Transverse colon (tissue), 4 donors: ENCODE measurements at regions not wholly inside any gene's neighbourhood (a gene's known extent, or its start where the extent isn't known, plus 50 kb on each side); places are given as distances from the start of the nearest gene placed in this dataset.

Source experiments
- DNase-seq: peaks from one replicate; pipeline ENCODE4 v3.0.0-alpha.2; 2019
- H3K27ac ChIP-seq, 4 donors: fragments of 200-600 bp; sonication (generic); 2 replicates each; pipeline ENCODE4 v1.5.1; 2016 to 2018; ENCODE audit warnings: inconsistent platforms in 4 of 4
- H3K27me3 ChIP-seq: fragments of 200-600 bp; sonication (generic); 2 replicates; pipeline ENCODE4 v1.5.1; 2017; ENCODE audit warnings: inconsistent platforms
- H3K36me3 ChIP-seq, 4 donors: fragments of 200-600 bp; sonication (generic); 2 replicates each; pipeline ENCODE4 v1.5.1; 2017 to 2019; ENCODE audit warnings: inconsistent platforms in 4 of 4
- H3K4me1 ChIP-seq, 4 donors: fragments of 200-600 bp; sonication (generic); 2 replicates each; pipeline ENCODE4 v1.5.1; 2017 to 2020; ENCODE audit warnings: inconsistent platforms in 4 of 4
- H3K4me3 ChIP-seq, 4 donors: fragments of 200-600 bp; sonication (generic); 1 replicate in 1 of 4; 2 replicates in 3 of 4; pipeline versions ENCODE4 v1.5.1 to v1.6.1; 2017 to 2019; ENCODE audit warnings: inconsistent platforms in 4 of 4
- H3K9me3 ChIP-seq, 2 donors: fragments of 200-600 bp; sonication (generic); 2 replicates each; pipeline ENCODE4 v1.5.1; 2017 to 2019; ENCODE audit warnings: inconsistent platforms in 2 of 2
- EP300 ChIP-seq: sonication (generic); formaldehyde crosslinking; IDR thresholded peaks from one replicate; pipeline ENCODE4 v1.6.1; 2017; ENCODE audit warnings: antibody characterized with exemption, low read depth
- POLR2A ChIP-seq: fragments of 450-650 bp; IDR thresholded peaks from one replicate; pipeline ENCODE4 v1.6.1; 2016; ENCODE audit warnings: antibody characterized with exemption, mild to moderate bottlenecking, moderate library complexity
- POLR2AphosphoS5 ChIP-seq, 3 donors: sonication (generic); formaldehyde crosslinking; IDR thresholded peaks; one replicate each; pipeline ENCODE4 v1.6.1; 2016; ENCODE audit warnings: antibody characterized with exemption in 3 of 3
- WGBS, 2 donors: methylation state at CpG; one replicate each; pipeline ENCODE4 v1.1.5; 2018; ENCODE audit warnings: low coverage in 1 of 2; 5-methylcytosine and 5-hydroxymethylcytosine counted together
- in situ Hi-C, 4 donors: fragments of 200-750 bp; cut with MboI; loops; one replicate each; pipeline versions ENCODE4 v1.15.0 to v1.15.1; 2017; ENCODE audit warnings: low sequenced_read_pairs in 3 of 4, low pct_ligation_motif_present in 1 of 4, low pct_unique_long_range_greater_than_20kb in 1 of 4
- intact Hi-C: fragments of 100-400 bp; cut with DNase I; formaldehyde crosslinking; loops from one replicate; pipeline ENCODE4 v1.15.1; 2023; ENCODE audit warnings: low total_unique reads
- TF ChIP-seq, protein P1 (sequence below), 5 experiments: fragments of 200-600 bp in 3 of 5; fragments of 450-650 bp in 2 of 5; sonication (generic) in 3 of 5; IDR thresholded peaks; 1 replicate in 2 of 5; 2 replicates in 3 of 5; pipeline ENCODE4 v1.5.1; 2016 to 2017; ENCODE audit warnings: antibody characterized with exemption in 5 of 5, inconsistent platforms in 3 of 5, mild to moderate bottlenecking in 2 of 5, moderate library complexity in 1 of 5

DNA sequence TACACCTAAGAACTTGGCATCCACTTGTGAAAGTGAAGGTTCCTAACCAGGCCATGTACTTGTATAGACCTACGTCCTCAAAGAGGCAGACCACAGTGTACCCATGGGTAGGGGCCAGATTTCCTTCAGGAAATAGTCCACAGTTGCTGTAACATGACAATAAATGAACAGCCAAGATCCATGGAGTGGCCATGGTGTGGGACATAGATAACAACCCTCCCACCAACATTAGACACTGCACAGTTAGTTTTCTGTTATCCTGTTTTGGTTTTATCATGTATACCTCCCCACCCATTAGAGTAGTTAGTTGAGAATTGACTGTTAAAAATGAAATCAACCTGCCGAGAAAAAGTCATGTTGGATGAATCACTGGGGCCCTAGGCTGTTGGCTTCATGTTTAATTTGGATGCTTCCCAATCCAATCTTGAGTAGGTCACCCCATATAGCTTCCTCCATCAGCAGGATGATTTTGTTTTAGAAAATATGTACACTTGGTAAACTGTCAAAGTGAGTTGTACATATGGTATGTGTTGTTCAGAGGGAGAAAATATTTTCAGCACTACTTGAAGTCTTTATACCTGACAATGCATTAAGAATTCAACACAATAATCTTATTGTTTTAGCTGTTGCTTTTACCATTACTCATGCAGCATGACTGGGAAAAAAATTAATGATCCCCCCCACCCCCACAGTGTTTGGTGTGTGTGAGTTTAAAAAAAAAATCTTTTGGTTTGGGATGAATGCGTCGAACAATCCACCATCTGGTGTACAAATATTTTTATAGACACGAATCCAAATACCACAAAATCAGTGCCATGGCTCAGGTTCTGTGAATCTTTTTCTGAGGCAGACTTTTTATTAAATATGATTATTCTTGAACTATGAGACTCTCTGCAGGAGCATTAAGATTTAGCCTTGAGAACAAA is 88.3 kb upstream of the ARHGAP29 start:
- no peak for DNase-seq
- no peak overlapping the region for H3K4me3 ChIP-seq

DNA sequence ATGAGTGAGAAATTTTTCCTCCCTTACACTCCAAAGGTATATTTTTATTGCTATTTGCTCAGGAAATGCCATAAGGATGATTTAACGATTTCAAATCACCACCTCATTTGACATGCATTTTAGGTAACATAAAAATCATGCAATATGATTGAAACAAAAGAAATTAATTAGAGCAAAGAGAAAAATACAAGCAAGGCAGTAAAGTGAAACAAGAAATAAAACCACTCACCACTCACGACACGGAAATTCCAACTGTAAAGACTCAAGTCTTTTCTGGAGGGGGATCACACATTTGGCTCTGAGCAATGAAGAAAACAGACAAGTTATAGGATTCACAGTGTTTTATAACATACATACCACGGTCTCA is 86.8 kb upstream of the ARHGAP29 start:
- WGBS, 2 donors, result 40 to 45% methylated on average over 4 of the region's 4 CpGs
- H3K36me3 ChIP-seq, result no peaks in the 10 kb centered on the region
- H3K4me3 ChIP-seq, result no peak overlapping the region
- peaks cover 0 to 20% (median 2%) of the 10 kb centered on the region in 4 donors for H3K4me1 ChIP-seq
- no peak for DNase-seq
- intact Hi-C loops, result no loop called here
- H3K27ac ChIP-seq, result no peak overlapping the region
- H3K27me3 ChIP-seq, result peaks cover 14% of the 10 kb centered on the region
- TF ChIP-seq, protein P1, sequence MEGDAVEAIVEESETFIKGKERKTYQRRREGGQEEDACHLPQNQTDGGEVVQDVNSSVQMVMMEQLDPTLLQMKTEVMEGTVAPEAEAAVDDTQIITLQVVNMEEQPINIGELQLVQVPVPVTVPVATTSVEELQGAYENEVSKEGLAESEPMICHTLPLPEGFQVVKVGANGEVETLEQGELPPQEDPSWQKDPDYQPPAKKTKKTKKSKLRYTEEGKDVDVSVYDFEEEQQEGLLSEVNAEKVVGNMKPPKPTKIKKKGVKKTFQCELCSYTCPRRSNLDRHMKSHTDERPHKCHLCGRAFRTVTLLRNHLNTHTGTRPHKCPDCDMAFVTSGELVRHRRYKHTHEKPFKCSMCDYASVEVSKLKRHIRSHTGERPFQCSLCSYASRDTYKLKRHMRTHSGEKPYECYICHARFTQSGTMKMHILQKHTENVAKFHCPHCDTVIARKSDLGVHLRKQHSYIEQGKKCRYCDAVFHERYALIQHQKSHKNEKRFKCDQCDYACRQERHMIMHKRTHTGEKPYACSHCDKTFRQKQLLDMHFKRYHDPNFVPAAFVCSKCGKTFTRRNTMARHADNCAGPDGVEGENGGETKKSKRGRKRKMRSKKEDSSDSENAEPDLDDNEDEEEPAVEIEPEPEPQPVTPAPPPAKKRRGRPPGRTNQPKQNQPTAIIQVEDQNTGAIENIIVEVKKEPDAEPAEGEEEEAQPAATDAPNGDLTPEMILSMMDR (IDR thresholded peaks at IDR 0.05), result no peak
- no peak for TF ChIP-seq POLR2A
- TF ChIP-seq POLR2AphosphoS5 (IDR thresholded peaks at IDR 0.05), result no peak
- no peak for TF ChIP-seq EP300
- in situ Hi-C loops, result no loop called here
- no peaks in the 10 kb centered on the region for H3K9me3 ChIP-seq

More for the DNA sequence above, 88.3 kb upstream of the ARHGAP29 start:
- Histone ChIP-seq H3K27ac (peak overlapping the region in 3 of 4 donors; percentile 2 to 16 (median 15)), H3K27me3 (peaks cover 14% of the 10 kb centered on the region), H3K9me3 (no peaks in the 10 kb centered on the region), H3K4me1 (peaks cover 0 to 20% (median 2%) of the 10 kb centered on the region in 4 donors), H3K36me3 (no peaks in the 10 kb centered on the region)
- TF ChIP-seq POLR2AphosphoS5 (IDR thresholded peaks at IDR 0.05) (no peak), EP300 (no peak), POLR2A (no peak)
- TF ChIP-seq, protein P1 (IDR thresholded peaks at IDR 0.05), result no peak
- intact Hi-C loops, result no loop called here
- in situ Hi-C loops, result no loop called here
- 45 to 54% methylated on average over 5 of the region's 5 CpGs for WGBS, 2 donors

DNA sequence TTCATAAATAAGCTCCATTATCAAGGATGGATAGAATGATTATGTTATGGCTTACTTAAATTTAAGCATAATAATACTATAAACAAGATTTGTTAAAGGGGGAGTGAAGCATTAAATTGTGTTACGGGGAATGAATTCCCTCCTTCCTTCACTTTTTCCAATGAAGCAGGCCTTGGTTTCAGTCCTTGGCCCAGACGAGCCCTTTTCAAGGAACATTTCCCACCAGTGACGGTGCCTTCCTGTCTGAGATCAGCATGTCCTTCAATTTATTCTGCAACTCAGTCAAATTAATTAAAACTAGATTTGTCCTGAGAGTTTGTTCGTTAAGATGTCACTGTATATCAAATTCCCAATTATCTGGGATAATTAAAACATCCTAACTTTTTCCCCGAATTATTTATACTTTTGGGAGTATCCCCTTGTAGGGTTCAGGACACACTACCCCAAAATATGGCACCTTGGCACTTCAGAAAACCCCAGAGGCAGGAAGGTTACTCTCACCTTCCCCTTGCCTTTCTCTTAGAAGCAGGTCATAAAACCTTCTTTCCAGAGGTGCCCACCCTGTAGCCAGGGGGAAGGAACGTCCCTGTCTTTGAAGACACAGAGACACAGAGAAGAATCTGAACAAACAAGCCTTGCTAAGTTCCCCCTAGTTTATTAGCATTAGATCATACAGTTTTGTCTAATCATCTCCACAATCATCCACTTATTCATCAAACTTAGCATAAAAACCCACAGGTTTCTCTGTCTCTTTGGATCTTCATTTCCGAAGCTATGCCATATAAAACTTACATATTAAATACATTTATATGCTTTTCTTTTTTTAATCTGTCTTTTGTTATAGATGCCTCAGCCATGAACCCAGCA is 86.2 kb upstream of the ARHGAP29 start:
- Histone ChIP-seq H3K36me3 (no peaks in the 10 kb centered on the region), H3K27me3 (peaks cover 12% of the 10 kb centered on the region), H3K4me1 (peaks cover 0 to 20% (median 2%) of the 10 kb centered on the region in 4 donors), H3K4me3 (no peak overlapping the region), H3K27ac (no peak overlapping the region), H3K9me3 (no peaks in the 10 kb centered on the region)
- in situ Hi-C loops (no loop called here), intact Hi-C loops (no loop called here)
- no peak for DNase-seq
- TF ChIP-seq POLR2AphosphoS5 (IDR thresholded peaks at IDR 0.05) (no peak), POLR2A (no peak), EP300 (no peak)
- TF ChIP-seq, protein P1 (IDR thresholded peaks at IDR 0.05), result no peak
- WGBS, 2 donors, result 75 to 78% methylated on average over 7 of the region's 7 CpGs

DNA sequence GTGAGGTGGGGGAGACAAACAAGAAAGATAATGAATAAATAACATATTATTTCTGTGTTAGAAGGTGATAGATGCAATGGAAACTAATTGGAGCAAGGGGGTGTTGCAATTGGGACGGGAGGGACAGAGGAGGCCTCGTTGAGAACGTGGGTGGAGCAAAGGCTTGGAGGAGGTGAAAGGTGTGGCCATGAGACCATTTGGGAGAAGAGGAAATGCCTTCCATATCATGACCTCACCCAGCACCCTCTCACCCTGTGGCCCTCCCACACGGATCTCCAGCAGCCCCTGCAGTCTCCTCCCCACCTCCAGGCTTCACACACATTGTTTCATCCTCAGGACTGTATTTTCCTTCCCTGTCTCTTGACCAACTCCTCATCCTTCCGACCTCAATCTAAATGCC is 85.3 kb upstream of the ARHGAP29 start:
- H3K4me3 ChIP-seq, result no peak overlapping the region
- 42 to 68% methylated on average over 4 to 5 of the region's 5 CpGs for WGBS, 2 donors
- no peaks in the 10 kb centered on the region for H3K9me3 ChIP-seq
- in situ Hi-C loops (no loop called here), intact Hi-C loops (no loop called here)
- no peak for DNase-seq
- no peaks in the 10 kb centered on the region for H3K36me3 ChIP-seq
- no peak overlapping the region for H3K27ac ChIP-seq
- peaks cover 0 to 19% (median 2%) of the 10 kb centered on the region in 4 donors for H3K4me1 ChIP-seq
- no peak for TF ChIP-seq POLR2AphosphoS5 (IDR thresholded peaks at IDR 0.05)
- TF ChIP-seq, protein P1 (IDR thresholded peaks at IDR 0.05), result no peak
- TF ChIP-seq EP300, result no peak
- no peak for TF ChIP-seq POLR2A
- peaks cover 6% of the 10 kb centered on the region for H3K27me3 ChIP-seq
